ENCODE measurements at regions not wholly inside any gene's neighbourhood (a gene's known extent, or its start where the extent isn't known, plus 50 kb on each side); places are given as distances from the start of the nearest gene placed in this dataset.

DNA sequence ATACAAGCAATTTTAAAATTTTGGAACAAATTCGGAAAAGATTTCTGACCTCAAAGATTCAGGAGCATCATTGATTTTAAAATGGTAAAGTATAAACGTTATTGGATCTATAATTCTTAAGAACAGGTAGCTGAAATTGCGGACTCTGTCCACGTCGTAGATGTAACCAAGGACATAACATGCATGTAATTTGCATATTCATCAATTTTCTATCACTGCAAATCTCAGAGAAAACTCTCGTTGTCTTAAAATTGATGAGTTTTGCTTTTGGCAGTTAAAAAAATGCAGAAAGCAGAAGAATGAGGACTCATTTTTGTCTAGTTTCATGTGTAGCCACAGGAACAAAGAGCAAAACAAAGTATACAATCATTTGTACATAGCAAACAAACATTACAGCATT, 1094.4 kb downstream of the SI start:
- no peak for DNase-seq (ENCODE audit: low read depth, low spot score)
- Histone ChIP-seq H4K20me1 (replicated peaks; ENCODE audit: control insufficient read depth, extremely low read depth, insufficient read depth, low read length) (no peaks in the 10 kb centered on the region), H2AFZ (ENCODE audit: low read depth, low read length) (no peak overlapping the region), H3K36me3 (ENCODE audit: control insufficient read depth in 2 of 2, extremely low read depth in 1 of 2, insufficient read depth in 2 of 2, low read length in 2 of 2) (no peaks in the 10 kb centered on the region), H3K9me1 (replicated peaks; ENCODE audit: control insufficient read depth, extremely low read depth, insufficient read depth, low read length) (no peaks in the 10 kb centered on the region), H3K4me3 (replicated peaks in 1 of 3; ENCODE audit: insufficient read depth in 1 of 3, low read depth in 1 of 3, low read length in 3 of 3) (no peak overlapping the region), H3K27ac (ENCODE audit: insufficient read depth, low read depth, low read length) (no peak overlapping the region), H3K9me3 (replicated peaks; ENCODE audit: control insufficient read depth, insufficient read depth, low read length) (no peaks in the 10 kb centered on the region), H3K27me3 (ENCODE audit: control insufficient read depth in 2 of 2, insufficient read depth in 2 of 2, low read length in 2 of 2) (no peaks in the 10 kb centered on the region), H3K79me2 (ENCODE audit: control insufficient read depth, insufficient read depth, low read length) (no peaks in the 10 kb centered on the region), H3K9ac (replicated peaks; ENCODE audit: extremely low read depth, insufficient read depth, low read length) (no peak overlapping the region), H3K4me2 (ENCODE audit: insufficient read depth, low read length) (no peak overlapping the region), H3K4me1 (ENCODE audit: control insufficient read depth, extremely low read depth, insufficient read depth, low read length) (no peaks in the 10 kb centered on the region)
- no peak for TF ChIP-seq MYC (IDR thresholded peaks at IDR 0.05; ENCODE audit: low read depth, low read length)
- TF ChIP-seq, protein P1, sequence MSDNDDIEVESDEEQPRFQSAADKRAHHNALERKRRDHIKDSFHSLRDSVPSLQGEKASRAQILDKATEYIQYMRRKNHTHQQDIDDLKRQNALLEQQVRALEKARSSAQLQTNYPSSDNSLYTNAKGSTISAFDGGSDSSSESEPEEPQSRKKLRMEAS (IDR thresholded peaks at IDR 0.05; ENCODE audit: insufficient read depth, insufficient read length): no peak
- TF ChIP-seq FOS (IDR thresholded peaks at IDR 0.05; ENCODE audit: borderline replicate concordance, insufficient read depth, low read length): no peak
- no peak for TF ChIP-seq POLR2A (IDR thresholded peaks at IDR 0.05; ENCODE audit: low read depth, low read length)
- TF ChIP-seq, protein P2, sequence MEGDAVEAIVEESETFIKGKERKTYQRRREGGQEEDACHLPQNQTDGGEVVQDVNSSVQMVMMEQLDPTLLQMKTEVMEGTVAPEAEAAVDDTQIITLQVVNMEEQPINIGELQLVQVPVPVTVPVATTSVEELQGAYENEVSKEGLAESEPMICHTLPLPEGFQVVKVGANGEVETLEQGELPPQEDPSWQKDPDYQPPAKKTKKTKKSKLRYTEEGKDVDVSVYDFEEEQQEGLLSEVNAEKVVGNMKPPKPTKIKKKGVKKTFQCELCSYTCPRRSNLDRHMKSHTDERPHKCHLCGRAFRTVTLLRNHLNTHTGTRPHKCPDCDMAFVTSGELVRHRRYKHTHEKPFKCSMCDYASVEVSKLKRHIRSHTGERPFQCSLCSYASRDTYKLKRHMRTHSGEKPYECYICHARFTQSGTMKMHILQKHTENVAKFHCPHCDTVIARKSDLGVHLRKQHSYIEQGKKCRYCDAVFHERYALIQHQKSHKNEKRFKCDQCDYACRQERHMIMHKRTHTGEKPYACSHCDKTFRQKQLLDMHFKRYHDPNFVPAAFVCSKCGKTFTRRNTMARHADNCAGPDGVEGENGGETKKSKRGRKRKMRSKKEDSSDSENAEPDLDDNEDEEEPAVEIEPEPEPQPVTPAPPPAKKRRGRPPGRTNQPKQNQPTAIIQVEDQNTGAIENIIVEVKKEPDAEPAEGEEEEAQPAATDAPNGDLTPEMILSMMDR (IDR thresholded peaks at IDR 0.05; ENCODE audit: extremely low read depth in 1 of 2, insufficient read depth in 1 of 2, low read depth in 1 of 2, low read length in 2 of 2): no peak
- TF ChIP-seq GATA2 (IDR thresholded peaks at IDR 0.05; ENCODE audit: insufficient read depth, insufficient read length, low read depth, low read length): no peak
- no peak for TF ChIP-seq EZH2 (IDR thresholded peaks at IDR 0.05; ENCODE audit: borderline replicate concordance, low read depth, low read length, severe bottlenecking)
- no peak for TF ChIP-seq JUN (IDR thresholded peaks at IDR 0.05; ENCODE audit: borderline replicate concordance, insufficient read depth, insufficient read length, low read depth)
- no peak for TF ChIP-seq POLR2AphosphoS5 (IDR thresholded peaks at IDR 0.05; ENCODE audit: insufficient read depth, low read depth, low read length)
- intact Hi-C loops (cut with micrococcal nuclease) (no loop called here), dilution Hi-C loops (cut with MboI; ENCODE audit: extremely low pct_ligation_motif_present, low sequenced_read_pairs) (no loop called here)
- ChIA-PET POLR2A (no interaction called here), CTCF (no interaction called here)
- no TSS peak for BruUV-seq (replicated peaks)
- FAIRE-seq: no peak

Data from endothelial cell of umbilical vein (primary cell).